ENCODE measurements at regions not wholly inside any gene's neighbourhood (a gene's known extent, or its start where the extent isn't known, plus 50 kb on each side); places are given as distances from the start of the nearest gene placed in this dataset.

DNA sequence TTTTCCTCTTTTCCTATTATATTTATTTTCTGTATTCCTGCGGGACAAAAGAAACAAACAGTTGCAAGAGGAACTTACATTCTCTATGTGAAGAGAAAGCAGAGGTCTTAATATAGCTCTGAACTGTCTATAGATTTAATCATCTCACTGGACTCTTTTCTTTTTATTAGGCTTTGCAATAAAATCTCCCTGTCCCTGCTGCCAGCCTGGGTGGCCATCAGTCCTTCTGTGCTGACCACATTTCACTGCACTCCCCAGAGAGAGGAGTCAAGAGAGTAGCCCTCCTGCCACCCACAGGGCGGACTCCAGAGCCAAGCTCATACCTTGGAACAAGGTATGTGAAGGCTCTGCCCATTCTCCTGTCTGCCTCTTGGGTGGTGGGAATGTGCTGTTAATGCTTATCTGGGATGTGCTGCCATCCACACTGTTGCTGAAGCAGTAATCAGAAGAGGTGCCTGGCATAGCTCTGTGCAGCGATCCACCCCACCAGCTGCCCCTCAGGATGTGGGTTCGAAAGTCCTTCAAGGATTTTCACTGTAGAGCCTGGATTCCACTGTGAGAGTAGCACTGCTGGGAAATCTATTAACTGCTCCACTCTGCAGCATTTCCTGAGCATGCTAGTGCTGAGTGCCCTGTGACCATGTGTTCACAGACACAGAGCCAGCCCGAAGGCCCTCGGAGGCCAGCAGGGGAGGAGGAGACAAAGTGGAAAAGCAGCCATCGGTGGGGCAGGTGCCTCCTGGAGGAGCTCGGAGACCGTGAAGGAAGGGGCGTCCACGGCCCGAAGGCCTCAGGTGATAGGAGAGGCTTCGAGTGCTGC is 334.6 kb downstream of the MED10 start:
- no peak for TF ChIP-seq EZH2 (IDR thresholded peaks at IDR 0.05; ENCODE audit: low read length, unreplicated experiment)
- TF ChIP-seq, protein P1, sequence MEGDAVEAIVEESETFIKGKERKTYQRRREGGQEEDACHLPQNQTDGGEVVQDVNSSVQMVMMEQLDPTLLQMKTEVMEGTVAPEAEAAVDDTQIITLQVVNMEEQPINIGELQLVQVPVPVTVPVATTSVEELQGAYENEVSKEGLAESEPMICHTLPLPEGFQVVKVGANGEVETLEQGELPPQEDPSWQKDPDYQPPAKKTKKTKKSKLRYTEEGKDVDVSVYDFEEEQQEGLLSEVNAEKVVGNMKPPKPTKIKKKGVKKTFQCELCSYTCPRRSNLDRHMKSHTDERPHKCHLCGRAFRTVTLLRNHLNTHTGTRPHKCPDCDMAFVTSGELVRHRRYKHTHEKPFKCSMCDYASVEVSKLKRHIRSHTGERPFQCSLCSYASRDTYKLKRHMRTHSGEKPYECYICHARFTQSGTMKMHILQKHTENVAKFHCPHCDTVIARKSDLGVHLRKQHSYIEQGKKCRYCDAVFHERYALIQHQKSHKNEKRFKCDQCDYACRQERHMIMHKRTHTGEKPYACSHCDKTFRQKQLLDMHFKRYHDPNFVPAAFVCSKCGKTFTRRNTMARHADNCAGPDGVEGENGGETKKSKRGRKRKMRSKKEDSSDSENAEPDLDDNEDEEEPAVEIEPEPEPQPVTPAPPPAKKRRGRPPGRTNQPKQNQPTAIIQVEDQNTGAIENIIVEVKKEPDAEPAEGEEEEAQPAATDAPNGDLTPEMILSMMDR (conservative IDR thresholded peaks at IDR 0.05; ENCODE audit: low read depth, low read length) = no peak

Measured in PC-3 (cell line).